ENCODE measurements at regions not wholly inside any gene's neighbourhood (a gene's known extent, or its start where the extent isn't known, plus 50 kb on each side); places are given as distances from the start of the nearest gene placed in this dataset.

- no peaks in the 10 kb centered on the region for H3K36me3 Mint-ChIP-seq (ENCODE audit: low read depth)
Observed at GRCh38 chr1:58282623-58283387, 263.7 kb downstream of the OMA1 start.

GRCh38 chr1:58266242-58266641 lies 280.3 kb downstream of the OMA1 start:
- Mint-ChIP-seq H3K9me3 (no peaks in the 10 kb centered on the region), H3K27ac (no peak overlapping the region), H3K4me1 (no peaks in the 10 kb centered on the region), H3K27me3 (no peaks in the 10 kb centered on the region), H3K36me3 (ENCODE audit: low read depth) (no peaks in the 10 kb centered on the region), H3K4me3 (no peak overlapping the region)
- ATAC-seq (replicated peaks), result no peak

More at GRCh38 chr1:58282623-58283387, 263.7 kb downstream of the OMA1 start:
- no peak overlapping the region for H3K4me3 Mint-ChIP-seq
- H3K27me3 Mint-ChIP-seq, result no peaks in the 10 kb centered on the region
- no peaks in the 10 kb centered on the region for H3K4me1 Mint-ChIP-seq
- H3K9me3 Mint-ChIP-seq, result no peaks in the 10 kb centered on the region
- H3K27ac Mint-ChIP-seq, result no peak overlapping the region
- no peak for ATAC-seq (replicated peaks)

- H3K27ac Mint-ChIP-seq, result no peak overlapping the region
- H3K9me3 Mint-ChIP-seq, result no peaks in the 10 kb centered on the region
- no peak overlapping the region for H3K4me3 Mint-ChIP-seq
- no peaks in the 10 kb centered on the region for H3K27me3 Mint-ChIP-seq
- no peaks in the 10 kb centered on the region for H3K36me3 Mint-ChIP-seq (ENCODE audit: low read depth)
- no peak for ATAC-seq (replicated peaks)
- no peaks in the 10 kb centered on the region for H3K4me1 Mint-ChIP-seq
Observed at GRCh38 chr1:58264462-58264861, 282.1 kb downstream of the OMA1 start.

GRCh38 chr1:58262702-58263101 lies 283.8 kb downstream of the OMA1 start:
- H3K27ac Mint-ChIP-seq, result no peak overlapping the region
- no peaks in the 10 kb centered on the region for H3K4me1 Mint-ChIP-seq
- H3K27me3 Mint-ChIP-seq, result no peaks in the 10 kb centered on the region
- H3K9me3 Mint-ChIP-seq, result no peaks in the 10 kb centered on the region
- ATAC-seq (replicated peaks), result no peak
- no peak overlapping the region for H3K4me3 Mint-ChIP-seq
- H3K36me3 Mint-ChIP-seq (ENCODE audit: low read depth), result no peaks in the 10 kb centered on the region

DNA sequence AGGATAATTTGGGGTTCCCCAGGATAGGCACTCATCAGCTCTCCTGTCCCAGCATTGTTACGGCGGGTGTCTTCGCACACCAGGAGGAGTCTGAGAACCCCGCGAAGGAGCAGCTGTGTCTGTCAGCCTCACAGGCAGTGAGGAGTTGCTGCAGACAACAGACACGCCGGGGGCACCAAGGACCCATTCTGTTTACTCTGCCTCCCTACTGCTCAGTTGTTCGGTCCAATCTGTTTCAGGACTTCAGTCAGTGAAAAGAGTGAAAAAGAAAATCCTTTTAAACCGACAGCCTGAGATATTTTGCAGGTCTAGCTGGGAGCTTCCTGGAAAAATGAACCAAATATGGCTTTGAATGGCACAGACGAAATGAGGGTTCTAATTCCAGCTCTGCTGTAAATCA lies 288.4 kb downstream of the OMA1 start:
- Mint-ChIP-seq H3K9me3 (no peaks in the 10 kb centered on the region), H3K36me3 (ENCODE audit: low read depth) (no peaks in the 10 kb centered on the region), H3K4me1 (no peaks in the 10 kb centered on the region), H3K4me3 (no peak overlapping the region), H3K27me3 (no peaks in the 10 kb centered on the region), H3K27ac (no peak overlapping the region)
- no peak for ATAC-seq (replicated peaks)

DNA sequence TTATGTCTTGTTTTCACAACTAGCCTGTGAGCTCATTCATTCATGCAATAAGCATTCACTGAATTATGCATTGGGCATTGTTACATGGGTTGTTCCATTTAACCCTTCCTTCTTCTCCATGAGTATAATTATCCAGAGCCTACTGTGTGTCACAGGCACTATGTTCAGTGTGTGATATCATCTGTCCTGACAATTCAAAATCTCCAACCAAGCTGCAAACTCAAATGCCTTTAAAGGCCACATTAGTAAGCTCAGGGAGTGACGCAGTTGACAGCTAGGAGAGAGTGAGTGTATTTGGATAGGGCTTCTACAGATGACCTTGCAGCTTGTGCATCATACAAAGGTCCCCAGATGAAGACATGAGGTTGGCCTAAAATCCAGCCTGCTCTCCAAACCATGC lies 289.5 kb downstream of the OMA1 start:
- no peak for ATAC-seq (replicated peaks)
- Mint-ChIP-seq H3K27ac (no peak overlapping the region), H3K27me3 (no peaks in the 10 kb centered on the region), H3K4me3 (no peak overlapping the region), H3K9me3 (no peaks in the 10 kb centered on the region), H3K4me1 (no peaks in the 10 kb centered on the region), H3K36me3 (ENCODE audit: low read depth) (no peaks in the 10 kb centered on the region)

DNA sequence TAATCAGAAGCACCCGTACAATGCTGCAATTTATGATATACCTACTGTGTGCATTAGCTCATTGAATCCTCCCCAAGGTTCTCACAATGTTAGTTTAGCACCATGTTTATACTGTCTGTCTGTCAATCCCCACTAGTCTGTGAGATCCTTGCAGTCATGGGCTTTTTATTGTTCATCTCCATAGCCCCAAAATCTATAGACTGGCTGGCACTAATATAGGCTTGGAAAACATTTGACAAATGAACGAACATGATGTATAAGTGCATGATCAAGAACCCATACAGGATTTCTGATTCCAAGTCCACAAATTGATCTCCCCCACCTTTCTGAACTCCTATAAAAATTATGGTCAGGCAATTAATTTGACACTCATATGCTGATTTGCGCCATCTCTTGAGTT lies 290.0 kb downstream of the OMA1 start:
- H3K27me3 Mint-ChIP-seq, result peaks cover 1% of the 10 kb centered on the region
- no peak overlapping the region for H3K4me3 Mint-ChIP-seq
- no peaks in the 10 kb centered on the region for H3K9me3 Mint-ChIP-seq
- no peaks in the 10 kb centered on the region for H3K4me1 Mint-ChIP-seq
- ATAC-seq (replicated peaks), result no peak
- no peaks in the 10 kb centered on the region for H3K36me3 Mint-ChIP-seq (ENCODE audit: low read depth)
- H3K27ac Mint-ChIP-seq, result no peak overlapping the region

DNA sequence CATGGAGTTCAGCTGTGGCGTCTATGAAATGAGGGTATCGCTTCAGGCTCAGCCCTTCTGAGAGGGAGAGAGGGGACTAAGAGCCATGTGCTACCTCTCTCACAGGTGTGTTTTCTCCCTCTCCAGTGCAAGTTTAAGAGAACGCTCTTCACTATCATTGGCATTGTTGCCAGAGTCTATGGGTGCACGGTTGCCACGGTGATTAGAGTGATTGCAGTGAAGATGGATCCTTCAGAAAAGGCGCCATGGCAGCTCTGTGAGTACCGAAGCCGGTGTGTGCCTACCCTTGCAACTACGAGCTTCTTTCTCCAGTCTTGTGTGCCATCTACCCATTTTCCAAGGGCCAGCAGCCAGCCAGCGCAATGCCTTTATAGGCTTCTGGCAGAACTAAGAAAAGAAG lies 290.5 kb downstream of the OMA1 start:
- H3K4me1 Mint-ChIP-seq, result no peaks in the 10 kb centered on the region
- no peak overlapping the region for H3K4me3 Mint-ChIP-seq
- no peak overlapping the region for H3K27ac Mint-ChIP-seq
- no peaks in the 10 kb centered on the region for H3K36me3 Mint-ChIP-seq (ENCODE audit: low read depth)
- peaks cover 6% of the 10 kb centered on the region for H3K27me3 Mint-ChIP-seq
- H3K9me3 Mint-ChIP-seq, result no peaks in the 10 kb centered on the region
- no peak for ATAC-seq (replicated peaks)

- Mint-ChIP-seq H3K27me3 (peaks cover 7% of the 10 kb centered on the region), H3K4me3 (no peak overlapping the region), H3K9me3 (no peaks in the 10 kb centered on the region), H3K36me3 (ENCODE audit: low read depth) (no peaks in the 10 kb centered on the region), H3K27ac (no peak overlapping the region), H3K4me1 (no peaks in the 10 kb centered on the region)
- ATAC-seq (replicated peaks), result no peak
Observed at GRCh38 chr1:58255192-58255591, 291.3 kb downstream of the OMA1 start.

- ATAC-seq (replicated peaks), result no peak
- H3K27me3 Mint-ChIP-seq, result peaks cover 25% of the 10 kb centered on the region
- H3K36me3 Mint-ChIP-seq (ENCODE audit: low read depth), result no peaks in the 10 kb centered on the region
- H3K27ac Mint-ChIP-seq, result no peak overlapping the region
- H3K4me3 Mint-ChIP-seq, result no peak overlapping the region
- no peaks in the 10 kb centered on the region for H3K4me1 Mint-ChIP-seq
- H3K9me3 Mint-ChIP-seq, result no peaks in the 10 kb centered on the region
Observed at GRCh38 chr1:58251430-58252073, 295.0 kb downstream of the OMA1 start.

DNA sequence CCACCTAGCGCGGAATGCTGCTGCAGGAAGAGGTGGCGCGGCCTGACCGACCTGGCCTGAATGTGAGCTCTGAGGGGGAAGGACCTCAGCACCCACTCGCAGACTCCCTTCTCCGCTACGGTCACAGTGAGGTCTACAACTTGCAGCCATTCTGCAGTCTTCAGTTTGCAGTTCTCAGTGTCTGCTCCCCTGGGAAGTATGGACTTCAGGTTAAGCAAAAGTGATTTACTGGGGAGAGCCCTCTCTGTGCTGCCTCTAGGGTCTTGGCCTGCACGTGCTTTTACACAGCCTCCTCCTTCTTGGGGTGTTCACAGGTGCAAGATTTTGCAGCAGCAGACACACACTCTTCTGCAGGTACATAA lies 296.0 kb downstream of the OMA1 start:
- Mint-ChIP-seq H3K27ac (no peak overlapping the region), H3K27me3 (peaks cover 28% of the 10 kb centered on the region), H3K9me3 (no peaks in the 10 kb centered on the region), H3K4me3 (no peak overlapping the region), H3K36me3 (ENCODE audit: low read depth) (no peaks in the 10 kb centered on the region), H3K4me1 (no peaks in the 10 kb centered on the region)
- ATAC-seq (replicated peaks), result no peak

- no peaks in the 10 kb centered on the region for H3K9me3 Mint-ChIP-seq
- H3K27me3 Mint-ChIP-seq, result peaks cover 28% of the 10 kb centered on the region
- H3K4me1 Mint-ChIP-seq, result no peaks in the 10 kb centered on the region
- no peak for ATAC-seq (replicated peaks)
- H3K27ac Mint-ChIP-seq, result no peak overlapping the region
- H3K4me3 Mint-ChIP-seq, result no peak overlapping the region
- no peaks in the 10 kb centered on the region for H3K36me3 Mint-ChIP-seq (ENCODE audit: low read depth)
Observed at GRCh38 chr1:58249737-58250586, 296.6 kb downstream of the OMA1 start.

DNA sequence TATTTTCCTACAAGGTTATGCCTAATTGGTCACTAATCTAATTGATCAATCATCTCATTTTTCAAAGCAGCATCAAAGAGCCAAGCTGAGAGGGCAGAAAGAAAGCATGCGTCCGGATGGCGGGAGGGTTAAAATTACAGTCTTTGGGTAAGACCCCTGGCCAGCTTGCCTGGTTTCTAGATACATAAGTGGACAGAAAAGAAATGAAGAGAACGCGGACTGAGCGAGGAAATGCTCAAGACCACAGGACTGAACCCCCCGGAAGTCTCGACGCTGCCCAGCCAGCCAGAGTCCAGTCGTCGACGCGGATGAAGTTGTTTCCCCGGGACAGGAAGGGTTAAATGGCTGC lies 297.2 kb downstream of the OMA1 start:
- H3K27ac Mint-ChIP-seq, result no peak overlapping the region
- H3K4me3 Mint-ChIP-seq, result no peak overlapping the region
- no peaks in the 10 kb centered on the region for H3K36me3 Mint-ChIP-seq (ENCODE audit: low read depth)
- no peaks in the 10 kb centered on the region for H3K4me1 Mint-ChIP-seq
- no peaks in the 10 kb centered on the region for H3K9me3 Mint-ChIP-seq
- H3K27me3 Mint-ChIP-seq, result peaks cover 28% of the 10 kb centered on the region
- no peak for ATAC-seq (replicated peaks)

DNA sequence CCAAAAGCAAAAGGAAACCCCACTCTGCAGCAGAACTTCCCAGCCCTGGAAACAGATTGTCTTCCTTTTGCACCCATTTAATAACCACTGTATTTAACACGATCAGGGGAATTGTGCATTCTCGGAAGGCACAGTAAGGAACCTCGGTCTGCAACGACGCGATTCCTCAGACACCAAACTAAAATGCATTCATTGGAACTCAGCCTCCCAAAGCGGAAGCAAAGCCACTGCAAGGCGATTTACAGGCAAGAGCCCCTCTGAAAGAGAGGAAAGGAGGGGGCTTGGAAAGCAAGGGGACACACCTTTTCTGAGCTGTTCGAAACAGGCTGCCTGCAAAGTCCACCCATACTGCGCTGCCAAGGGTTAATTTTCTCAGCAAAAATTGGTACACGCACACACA lies 297.7 kb downstream of the OMA1 start:
- Mint-ChIP-seq H3K4me1 (no peaks in the 10 kb centered on the region), H3K27me3 (peaks cover 28% of the 10 kb centered on the region), H3K9me3 (no peaks in the 10 kb centered on the region), H3K27ac (no peak overlapping the region), H3K4me3 (no peak overlapping the region), H3K36me3 (ENCODE audit: low read depth) (no peaks in the 10 kb centered on the region)
- ATAC-seq (replicated peaks), result no peak

DNA sequence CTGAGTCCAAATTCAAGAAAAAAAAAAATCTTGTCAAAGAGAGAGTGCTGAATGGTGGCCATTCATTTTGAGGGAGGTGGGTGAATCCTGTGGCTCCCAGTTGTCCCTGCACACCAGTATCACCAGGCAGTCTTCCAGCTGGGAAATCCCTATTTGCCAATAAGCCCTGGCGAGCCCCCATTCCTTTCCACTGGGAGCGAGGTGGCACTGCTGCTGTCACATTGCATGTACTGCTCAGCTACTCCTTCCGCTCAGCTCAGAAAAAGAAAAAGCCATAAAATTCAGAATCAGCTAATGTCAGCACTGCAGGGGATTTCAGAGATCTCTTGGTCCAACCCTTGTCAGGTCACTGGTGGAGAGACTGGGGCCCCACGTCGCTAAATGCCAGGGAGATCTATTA lies 298.5 kb downstream of the OMA1 start:
- H3K4me1 Mint-ChIP-seq, result no peaks in the 10 kb centered on the region
- H3K4me3 Mint-ChIP-seq, result no peak overlapping the region
- peaks cover 28% of the 10 kb centered on the region for H3K27me3 Mint-ChIP-seq
- ATAC-seq (replicated peaks), result no peak
- no peaks in the 10 kb centered on the region for H3K9me3 Mint-ChIP-seq
- H3K27ac Mint-ChIP-seq, result no peak overlapping the region
- no peaks in the 10 kb centered on the region for H3K36me3 Mint-ChIP-seq (ENCODE audit: low read depth)
